Umbilical cord (tissue), 1 donor: ENCODE measurements at regions not wholly inside any gene's neighbourhood (a gene's known extent, or its start where the extent isn't known, plus 50 kb on each side); places are given as distances from the start of the nearest gene placed in this dataset.

Experiments
- DNase-seq: peaks from one replicate; pipeline ENCODE4 v3.0.0-alpha.2; 2015; ENCODE audit warnings: low spot score

DNA sequence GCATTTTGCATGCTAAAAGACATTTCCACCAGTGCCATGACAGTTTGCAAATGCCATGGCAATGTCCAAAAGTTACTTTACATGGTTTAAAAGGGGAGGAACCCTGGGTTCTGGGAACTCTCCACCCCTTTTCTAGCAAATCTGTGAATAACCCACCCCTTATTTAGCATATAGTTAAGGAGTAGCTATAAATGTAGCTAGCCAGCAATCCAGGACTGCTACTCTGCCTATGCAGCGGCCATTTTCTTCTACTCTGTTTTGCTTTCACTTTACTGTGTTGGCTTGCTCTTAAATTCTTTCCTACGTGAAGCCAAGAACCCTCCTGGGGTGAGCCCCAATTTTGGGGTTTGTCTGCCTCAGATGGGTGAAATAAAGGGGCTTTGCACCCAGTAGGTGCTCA is 141.0 kb downstream of the PTPN11 start:
- no peak for DNase-seq

DNA sequence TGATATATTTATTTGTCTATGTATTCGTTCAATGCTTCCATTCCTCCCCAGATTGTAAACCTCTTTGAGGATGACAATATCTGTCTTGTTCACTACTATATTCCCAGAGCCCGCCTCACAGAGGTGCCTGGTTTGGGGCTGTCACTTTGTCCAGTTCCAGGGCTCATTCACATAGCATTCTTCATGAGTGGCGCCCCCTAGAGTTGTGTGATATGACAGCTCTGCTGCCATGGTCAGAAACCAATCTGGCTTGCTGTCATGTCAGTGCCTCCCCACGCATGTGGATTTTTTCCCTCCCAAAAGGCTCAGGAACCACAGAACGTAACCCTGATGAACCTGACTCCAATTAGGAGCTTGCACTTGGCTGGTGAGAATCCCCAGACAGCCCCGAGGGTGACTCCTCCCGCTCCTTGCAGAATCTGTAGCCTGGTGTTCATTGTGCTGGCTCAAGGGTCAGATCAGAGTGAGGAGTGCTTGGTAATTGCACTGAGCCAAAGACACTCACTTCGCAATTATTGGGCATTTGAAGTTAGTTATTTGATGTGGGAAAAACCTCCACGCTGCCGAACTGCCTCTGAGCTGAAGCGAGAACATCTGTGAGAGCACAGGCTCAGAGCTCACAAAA is 145.5 kb downstream of the PTPN11 start:
- no peak for DNase-seq

DNA sequence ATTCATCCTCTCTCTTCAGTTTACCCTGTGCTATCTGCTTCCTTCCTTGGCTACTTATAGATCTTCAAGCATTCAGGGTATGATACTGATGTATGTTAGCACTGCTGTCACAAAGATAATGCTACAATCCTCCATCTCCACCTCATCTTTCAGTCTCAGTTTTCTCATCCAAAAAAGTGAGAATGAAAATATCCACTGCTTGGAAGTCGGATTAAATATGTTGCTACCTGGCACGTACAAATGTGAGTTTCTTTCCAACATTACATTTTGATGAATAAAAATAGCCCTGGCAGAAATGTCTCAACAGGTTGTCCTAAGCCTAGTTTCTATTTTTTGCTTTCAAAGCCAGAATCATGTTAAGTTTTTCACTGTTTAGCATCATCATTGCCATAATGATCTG is 149.9 kb downstream of the PTPN11 start:
- no peak for DNase-seq

DNA sequence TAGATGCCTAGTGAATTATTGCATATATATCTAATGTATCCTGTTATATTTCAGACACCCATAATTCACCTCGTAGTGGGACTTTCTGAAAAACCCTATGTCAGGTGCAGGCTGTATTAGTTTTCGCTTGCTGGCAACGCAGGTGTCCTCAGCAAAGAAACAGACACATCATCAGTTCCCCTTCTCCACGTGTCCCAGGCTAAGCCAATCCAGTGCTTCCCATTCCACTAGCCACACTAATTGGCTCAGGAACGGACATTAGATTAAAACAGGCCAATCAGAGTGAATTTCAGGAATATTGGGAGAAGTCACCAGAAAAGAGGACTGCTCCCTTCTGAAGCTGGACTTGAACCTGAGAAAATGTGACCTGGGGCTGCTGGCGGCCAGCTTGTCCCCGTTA is 151.3 kb downstream of the PTPN11 start:
- no peak for DNase-seq

DNA sequence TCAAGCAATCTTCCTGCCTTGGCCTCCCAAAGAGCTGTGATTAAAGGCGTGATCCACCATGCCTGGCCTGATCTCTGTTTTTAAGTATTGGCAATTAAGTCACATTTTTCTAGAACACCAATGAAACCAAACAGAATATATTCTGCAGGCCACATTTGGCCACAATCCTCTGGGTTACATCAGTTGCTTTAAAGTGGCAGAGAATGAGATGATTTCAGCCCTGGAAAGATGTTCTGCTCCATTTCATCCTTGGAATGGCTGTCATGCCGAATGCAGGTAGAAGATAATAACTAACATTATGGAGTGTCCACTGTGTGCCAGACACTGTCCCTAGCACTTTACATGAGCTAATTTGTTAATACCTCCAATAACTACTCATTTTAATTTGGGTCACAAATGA is 154.4 kb downstream of the PTPN11 start:
- no peak for DNase-seq

DNA sequence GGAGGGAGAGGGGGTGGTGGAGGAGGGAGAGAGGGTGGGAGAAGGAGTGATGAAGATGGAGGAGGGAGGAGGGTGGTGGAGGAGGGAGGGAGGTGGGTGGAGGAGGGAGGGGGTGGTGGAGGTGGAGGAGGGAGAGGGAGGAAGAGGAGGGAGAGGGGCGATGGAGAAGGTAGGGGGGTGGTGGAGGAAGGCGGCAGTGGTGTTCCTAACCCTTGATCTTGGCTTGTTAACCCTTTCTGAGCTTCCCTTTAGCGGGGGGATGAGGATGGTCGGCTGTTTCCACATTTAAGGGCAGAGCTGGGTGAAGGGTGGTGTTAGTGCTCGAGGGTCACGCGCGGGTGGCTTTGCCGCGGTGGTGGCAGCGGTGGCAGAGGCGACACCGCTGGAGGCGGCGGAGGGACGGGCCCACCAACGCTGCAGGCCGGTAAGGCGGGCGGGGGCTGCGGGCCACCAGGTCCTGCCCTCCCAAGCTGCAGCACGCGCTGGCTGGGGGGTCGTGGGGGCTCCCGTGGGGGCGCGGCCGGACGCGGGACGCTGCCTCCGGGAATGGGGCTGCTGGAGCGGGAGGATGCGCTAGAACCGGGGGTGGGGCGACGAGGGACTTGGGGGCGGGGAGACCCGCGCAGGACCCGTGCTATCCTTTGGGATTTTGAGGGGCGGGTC is 156.3 kb downstream of the PTPN11 start:
- no peak for DNase-seq

DNA sequence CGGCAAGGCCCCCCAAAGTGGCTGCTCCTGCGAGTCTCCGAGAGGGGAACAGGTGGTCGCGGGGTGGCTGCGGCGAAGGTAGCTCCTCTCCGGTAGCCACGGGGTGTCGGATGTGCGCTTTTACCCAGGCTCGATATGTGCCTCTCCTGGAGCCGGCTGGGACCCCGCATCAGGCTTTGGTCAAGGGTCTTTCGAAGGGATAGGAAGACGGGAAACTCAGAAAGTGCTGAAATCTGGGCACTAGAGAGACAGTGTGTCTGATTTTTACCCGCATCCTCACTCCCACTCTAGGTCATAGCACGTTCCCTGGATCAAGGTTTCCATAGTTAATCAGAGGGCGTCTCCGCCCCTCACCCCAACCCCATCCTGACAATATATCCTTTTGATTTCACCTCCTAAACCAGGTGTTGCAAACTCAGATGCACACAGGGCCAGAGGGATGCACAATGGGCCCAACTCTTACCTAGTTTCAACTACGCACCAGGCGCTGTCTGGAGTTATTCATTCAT is 156.9 kb downstream of the PTPN11 start:
- DNase-seq = no peak

DNA sequence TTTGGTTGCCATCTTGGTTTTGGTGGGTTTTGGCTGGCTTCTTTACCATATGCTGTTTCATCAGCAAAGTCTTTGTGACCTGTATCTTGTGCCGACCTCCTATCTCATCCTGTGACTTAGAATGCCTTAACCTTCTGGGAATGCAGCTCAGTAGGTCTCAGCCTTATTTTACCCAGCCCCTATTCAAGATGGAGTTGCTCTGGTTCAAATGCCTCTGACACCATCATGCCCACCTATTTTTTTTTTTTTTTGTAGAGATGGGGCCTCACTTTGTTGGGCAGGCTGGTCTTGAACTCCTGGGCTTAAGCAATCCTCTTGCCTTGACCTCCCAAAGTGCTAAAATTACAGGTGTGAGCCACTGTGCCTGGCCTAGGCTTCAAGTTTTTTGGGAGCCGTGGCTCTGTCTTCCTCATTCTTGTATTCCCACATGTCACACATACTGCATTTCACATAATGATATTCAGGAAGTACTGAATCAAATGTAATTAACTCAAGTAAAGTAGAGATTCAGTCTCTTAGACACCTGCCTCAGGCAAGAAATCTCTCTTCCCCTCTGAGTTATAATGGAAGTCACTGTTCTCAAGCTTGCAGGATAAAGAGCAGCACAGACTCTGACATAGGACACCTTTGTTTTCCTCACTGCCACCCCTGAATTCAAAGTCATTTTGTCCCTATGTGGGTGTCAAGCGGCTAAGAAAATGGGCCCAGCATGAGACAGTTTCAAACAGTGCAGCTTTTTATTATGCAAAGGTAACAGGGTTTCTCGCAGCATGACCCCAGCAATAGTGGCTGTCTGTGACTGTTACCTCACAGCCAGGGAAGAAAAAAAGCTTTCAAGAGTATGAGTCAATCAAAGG is 159.0 kb downstream of the PTPN11 start:
- no peak for DNase-seq

DNA sequence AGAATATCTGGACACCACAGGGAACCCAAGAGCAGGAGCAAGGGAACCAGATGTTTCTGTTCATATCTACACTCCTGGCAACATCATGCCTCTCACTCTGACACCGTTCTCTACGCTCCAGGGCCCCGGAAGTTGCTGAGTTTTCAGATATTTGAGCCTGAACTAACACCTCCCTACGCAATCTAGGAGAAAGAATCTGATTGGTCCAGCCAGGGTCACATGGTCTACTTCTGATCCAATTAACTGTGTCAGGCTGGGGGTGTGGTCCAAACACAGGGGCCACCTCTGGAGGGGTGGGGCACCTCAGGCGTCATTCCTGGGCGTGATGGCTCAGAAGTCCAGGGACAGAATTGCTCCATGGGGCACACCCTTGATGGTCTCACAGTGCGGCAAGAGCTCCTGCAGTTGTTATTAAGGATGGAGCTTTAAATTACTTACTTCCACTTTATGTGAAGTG is 165.5 kb downstream of the PTPN11 start:
- no peak for DNase-seq

DNA sequence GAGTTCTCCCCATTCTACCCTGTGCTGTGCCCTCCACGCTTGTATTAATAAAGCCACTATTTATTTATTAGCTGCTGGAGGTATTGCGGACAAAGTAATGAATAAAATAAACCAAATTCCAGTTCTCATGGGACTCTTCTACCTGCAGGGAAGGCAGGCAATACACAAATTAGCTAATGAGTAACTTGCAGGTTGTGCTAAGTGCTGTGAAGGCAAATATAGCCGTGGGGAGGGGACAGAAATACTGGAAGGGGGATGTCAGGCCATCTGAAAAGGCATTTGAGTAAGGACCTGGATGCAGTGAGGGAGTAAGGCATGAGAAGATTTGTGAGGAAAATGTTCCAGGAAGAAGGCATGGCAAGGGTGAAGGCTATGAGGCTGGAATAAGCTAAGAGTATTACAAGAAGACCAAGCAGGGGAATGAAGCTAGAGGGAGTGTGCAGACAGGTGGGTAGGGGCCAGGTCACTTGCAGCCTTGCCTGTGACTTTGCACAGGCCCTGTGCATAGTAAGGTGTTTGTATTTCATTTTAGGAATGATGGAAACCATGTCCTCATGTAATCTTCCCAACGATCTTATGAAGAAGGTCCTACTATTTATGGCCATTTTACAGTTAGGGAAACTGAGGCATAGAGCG is 167.5 kb downstream of the PTPN11 start:
- DNase-seq = no peak

DNA sequence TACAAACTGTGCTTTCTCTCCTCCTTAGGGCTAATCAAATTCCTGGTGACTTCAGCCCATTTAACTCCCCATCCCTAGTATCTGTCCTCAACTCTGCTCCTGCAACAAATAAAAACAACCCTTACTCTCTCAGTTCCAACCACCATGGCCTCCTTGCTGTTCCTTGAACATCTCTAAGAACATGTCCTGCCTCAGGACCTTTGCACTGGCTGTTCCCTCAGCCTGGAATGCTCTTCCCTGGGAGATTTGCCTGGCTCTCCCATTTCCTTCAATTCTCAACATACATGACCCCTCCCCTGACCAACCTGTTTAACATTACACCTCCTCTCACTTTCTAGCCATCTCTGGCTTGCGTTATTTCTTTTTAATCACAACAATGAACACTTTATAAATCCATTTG is 170.5 kb downstream of the PTPN11 start:
- no peak for DNase-seq

DNA sequence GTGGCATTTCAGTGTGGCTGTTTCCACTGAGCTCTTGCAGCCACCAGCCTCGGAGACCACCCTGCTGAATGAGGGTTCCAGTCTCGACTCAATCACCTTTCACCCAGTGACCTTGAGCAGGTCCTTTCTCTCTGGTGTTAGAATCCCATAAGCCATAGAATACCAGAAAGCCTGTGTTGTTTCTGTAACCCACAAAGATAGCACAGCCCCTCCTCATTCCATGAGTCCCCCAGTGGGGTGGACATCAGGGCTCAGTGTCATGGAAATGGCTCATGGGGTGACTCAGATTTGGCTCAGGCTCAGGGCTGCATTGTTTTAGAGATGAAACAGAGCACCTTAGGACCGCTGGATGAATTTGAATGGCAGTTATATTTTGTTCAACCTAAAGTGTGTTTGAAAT is 171.5 kb downstream of the PTPN11 start:
- DNase-seq = no peak

DNA sequence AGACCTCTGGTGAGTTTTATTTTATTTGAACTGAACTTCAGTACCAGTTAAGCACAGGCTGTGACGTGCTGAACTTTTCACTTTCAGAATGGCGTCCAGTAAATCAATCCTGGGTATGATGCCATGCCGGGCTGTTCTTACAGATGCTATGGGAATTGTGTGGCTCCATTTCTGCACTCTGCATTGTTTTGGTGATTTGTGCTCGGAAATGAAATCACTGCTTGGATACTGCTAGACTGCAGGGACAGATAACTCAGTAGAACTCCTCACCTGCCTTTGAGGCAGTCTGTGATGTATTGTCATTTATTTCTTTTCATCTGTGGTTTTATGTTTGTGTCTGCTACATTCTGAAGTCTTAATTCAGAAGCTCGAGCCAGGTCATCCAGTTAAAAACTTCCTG is 172.7 kb downstream of the PTPN11 start:
- no peak for DNase-seq

DNA sequence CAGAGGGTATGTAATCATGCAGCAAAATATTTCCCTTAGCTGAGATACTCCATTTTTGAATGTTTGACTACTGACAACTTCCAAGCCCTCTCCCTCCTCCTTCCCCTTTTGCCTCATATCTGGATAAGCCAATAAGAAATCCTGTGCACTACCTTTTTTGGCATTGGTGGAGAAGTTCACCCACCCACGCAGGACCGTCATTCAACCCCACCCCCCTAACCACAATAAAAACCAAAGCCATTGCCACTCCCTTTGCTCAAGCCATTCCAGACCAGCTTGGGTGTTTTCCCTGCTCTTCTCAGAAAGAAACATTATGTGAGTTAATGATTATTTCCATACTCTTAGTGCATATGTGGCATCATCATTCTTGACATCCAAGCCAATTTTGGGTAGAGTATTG is 176.7 kb downstream of the PTPN11 start:
- no peak for DNase-seq

DNA sequence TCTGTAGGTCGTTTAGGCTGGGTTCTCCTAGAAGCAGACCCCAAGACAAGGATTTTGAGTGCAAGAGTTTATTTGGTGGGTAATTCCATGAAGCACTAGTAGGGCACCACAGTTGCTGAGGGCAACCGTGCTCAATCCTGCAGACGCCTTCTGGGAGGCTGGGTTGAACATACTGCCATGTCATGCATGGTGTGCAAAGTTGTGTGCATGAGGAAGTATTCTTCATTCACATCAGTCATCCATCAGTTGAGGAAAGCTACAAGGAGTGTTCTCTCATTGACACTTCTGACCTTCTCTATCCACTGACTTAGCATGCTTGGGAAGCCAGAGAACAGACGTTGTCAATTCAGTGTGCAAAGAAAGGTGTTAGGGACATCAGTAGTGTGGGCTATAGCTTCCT is 179.2 kb downstream of the PTPN11 start:
- no peak for DNase-seq

DNA sequence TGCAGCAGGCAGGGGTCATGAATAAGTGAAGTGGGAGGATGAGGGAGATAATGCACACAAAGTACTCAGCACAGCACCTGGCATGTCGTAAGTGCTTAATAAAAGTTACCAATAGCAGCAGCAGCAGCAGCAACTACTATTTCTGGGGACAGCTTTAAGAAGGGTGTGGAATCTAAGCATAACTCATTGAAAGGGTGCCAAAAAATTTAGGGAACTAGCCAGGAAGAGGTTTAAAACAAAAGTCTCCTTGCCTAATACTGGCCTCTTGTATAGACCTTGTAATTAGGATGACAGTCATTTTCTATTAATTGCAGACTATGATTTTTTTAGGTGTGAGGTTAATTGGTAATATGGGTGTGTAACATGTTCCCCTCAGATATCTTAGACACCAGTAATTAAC is 179.9 kb downstream of the PTPN11 start:
- no peak for DNase-seq

DNA sequence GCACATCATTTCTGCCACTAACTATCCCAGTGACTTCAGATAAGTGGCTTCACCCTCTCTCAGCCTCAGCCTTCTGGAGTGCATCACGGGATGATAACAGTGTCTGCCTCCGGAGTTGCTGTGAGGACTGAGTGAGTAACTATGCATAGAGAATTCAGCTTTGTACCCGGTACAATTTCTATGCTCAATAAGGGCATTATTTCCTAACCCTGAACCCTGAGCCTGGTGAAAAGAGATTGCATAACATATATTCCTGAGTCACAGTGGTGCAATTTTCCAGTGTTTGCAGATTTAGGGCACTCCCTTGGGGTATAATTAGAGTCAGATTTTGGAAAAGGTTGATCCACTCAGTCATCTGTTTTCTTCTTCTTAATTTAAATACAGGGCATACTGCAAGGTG is 181.1 kb downstream of the PTPN11 start:
- DNase-seq = no peak

DNA sequence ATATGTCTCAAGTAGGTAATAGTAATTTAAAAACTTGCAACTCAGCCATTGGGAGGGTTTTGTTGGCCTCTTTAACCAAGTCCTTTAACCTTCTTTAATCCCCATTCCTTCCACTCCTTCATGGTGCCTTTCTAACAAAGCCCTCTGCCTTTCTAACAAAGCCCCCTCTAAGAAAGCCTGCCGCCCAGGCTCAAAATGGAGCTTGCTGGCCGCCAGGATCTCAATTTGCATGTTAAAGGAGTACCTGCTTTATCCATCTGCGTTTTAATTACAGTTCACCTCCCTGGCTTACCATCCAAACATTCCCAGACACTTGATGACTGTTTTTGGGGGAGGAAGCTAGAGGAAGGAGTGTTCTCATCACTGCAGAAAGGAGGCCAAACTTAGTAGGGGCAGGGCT is 183.4 kb downstream of the PTPN11 start:
- DNase-seq = no peak

DNA sequence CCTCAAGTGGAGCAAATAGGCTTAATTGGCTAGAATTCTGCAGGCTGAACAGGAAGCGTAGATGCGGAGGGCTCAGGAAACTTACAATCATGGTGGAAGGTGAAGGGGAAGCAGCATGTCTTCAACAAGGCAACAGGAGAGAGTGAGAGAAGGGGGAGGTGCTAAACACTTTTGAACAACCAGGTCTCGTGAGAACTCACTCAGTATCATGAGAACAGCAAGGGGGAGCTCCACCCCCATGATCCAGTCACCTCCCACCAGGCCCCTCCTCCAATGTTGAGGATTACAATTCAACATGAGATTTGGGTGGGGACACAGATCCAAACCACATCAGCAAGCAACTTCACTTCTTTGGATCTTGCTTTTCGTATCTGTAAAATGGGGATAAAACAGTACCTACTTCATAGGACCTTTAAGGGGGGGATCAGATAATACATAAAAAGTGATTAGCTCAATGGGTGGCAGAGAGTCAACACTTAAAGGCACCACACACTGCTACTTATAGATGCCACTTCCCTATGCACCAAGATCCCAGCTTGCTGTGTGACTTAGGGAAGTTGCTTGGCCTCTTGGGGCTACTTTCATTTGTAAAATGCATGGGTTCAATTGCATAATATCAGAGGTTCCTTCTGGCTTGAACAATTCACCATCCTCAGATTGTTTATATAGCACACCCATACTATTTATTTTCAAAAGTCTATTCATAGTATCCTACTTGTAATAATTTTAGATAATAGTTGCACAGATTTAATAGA is 184.8 kb upstream of the RPH3A start:
- no peak for DNase-seq

DNA sequence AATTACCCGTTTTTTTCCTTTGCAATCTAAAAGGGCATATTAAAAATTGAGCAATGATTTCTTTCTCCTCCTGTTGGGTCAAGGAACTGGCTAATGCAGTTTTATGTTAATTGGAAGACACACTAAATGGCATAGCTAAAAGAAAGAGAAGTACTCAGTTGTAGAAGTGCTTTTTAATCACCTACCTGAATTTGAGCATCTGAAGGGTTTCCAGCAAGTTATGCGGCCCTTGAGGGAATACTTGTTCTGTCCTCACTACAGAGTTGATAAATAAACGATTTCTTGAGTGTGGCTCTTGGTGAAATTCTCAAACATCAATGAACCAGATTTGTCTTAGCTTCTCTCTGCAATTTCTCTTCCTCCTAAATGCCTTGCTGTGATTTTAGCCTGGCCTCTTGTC is 184.1 kb upstream of the RPH3A start:
- DNase-seq = no peak

DNA sequence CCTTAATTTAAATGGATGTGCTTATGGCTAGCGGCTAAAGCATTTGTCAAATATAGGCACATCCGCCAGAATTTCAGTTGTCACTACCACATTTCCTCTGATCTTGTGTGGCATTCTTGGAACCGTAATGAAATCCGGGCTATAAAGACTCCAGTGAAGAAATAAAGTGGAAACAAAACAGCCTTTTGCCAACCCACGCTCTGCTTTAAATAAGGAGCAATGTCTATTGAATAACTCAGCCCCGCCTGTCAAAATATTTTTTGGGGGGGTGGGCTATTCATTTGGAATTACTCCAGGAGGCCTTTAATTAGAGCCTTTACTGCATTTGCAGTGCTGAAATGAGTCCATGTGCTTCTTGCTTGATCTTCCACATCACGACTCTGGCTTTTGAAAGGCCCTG is 179.6 kb upstream of the RPH3A start:
- DNase-seq = no peak
